GM23248 (cell line): ENCODE measurements at regions not wholly inside any gene's neighbourhood (a gene's known extent, or its start where the extent isn't known, plus 50 kb on each side); places are given as distances from the start of the nearest gene placed in this dataset.

Source experiments
- DNase-seq: peaks from one replicate; pipeline ENCODE4 v3.0.0-alpha.2; 2015
- H2AFZ ChIP-seq: fragments of 200-600 bp; sonication (generic); 2 replicates; pipeline ENCODE4 v1.6.1; 2016; ENCODE audit warnings: antibody characterized with exemption
- H3F3A ChIP-seq: fragments of 200-600 bp; sonication (generic); 2 replicates; pipeline ENCODE4 v1.6.1; 2016; ENCODE audit warnings: mild to moderate bottlenecking, antibody characterized with exemption, mixed run types; ENCODE audit not compliant: insufficient read depth
- H3K27ac ChIP-seq: fragments of 200-600 bp; sonication (generic); 2 replicates; pipeline ENCODE4 v1.5.1; 2016; ENCODE audit warnings: mild to moderate bottlenecking
- H3K27me3 ChIP-seq: fragments of 200-600 bp; sonication (generic); replicated peaks from 2 replicates; pipeline ENCODE4 v1.6.1; 2016; ENCODE audit warnings: mild to moderate bottlenecking; ENCODE audit not compliant: insufficient read depth
- H3K36me3 ChIP-seq: fragments of 200-600 bp; sonication (generic); 2 replicates; pipeline ENCODE4 v1.6.1; 2016; ENCODE audit warnings: low read depth, mild to moderate bottlenecking
- H3K4me1 ChIP-seq: fragments of 200-600 bp; sonication (generic); 2 replicates; pipeline ENCODE4 v1.6.1; 2016; ENCODE audit warnings: mild to moderate bottlenecking; ENCODE audit not compliant: insufficient read depth
- H3K4me2 ChIP-seq: fragments of 200-600 bp; sonication (generic); one replicate; pipeline ENCODE4 v1.6.1; 2016; ENCODE audit warnings: mild to moderate bottlenecking; ENCODE audit not compliant: unreplicated experiment
- H3K4me3 ChIP-seq: fragments of 200-600 bp; sonication (generic); 2 replicates; pipeline ENCODE4 v1.5.1; 2016; ENCODE audit warnings: mild to moderate bottlenecking
- H3K79me2 ChIP-seq: fragments of 200-600 bp; sonication (generic); 2 replicates; pipeline ENCODE4 v1.6.1; 2016; ENCODE audit warnings: mild to moderate bottlenecking; ENCODE audit not compliant: insufficient read depth
- H3K9ac ChIP-seq: fragments of 200-600 bp; sonication (generic); 2 replicates; pipeline ENCODE4 v1.6.1; 2016; ENCODE audit warnings: mild to moderate bottlenecking
- H3K9me2 ChIP-seq: fragments of 200-600 bp; sonication (generic); 2 replicates; pipeline ENCODE4 v1.6.1; 2016; ENCODE audit warnings: mixed run types, mild to moderate bottlenecking, moderate library complexity; ENCODE audit not compliant: insufficient read depth
- H3K9me3 ChIP-seq: fragments of 200-600 bp; sonication (generic); one replicate; pipeline ENCODE4 v1.6.1; 2017; ENCODE audit warnings: low read depth
- H4K20me1 ChIP-seq: fragments of 200-600 bp; sonication (generic); 2 replicates; pipeline ENCODE4 v1.6.0; 2016; ENCODE audit not compliant: insufficient read depth
- EZH2 ChIP-seq: fragments of 200-600 bp; sonication (generic); IDR thresholded peaks from 2 replicates; pipeline ENCODE4 v1.6.1; 2018; ENCODE audit warnings: antibody characterized with exemption, mild to moderate bottlenecking; ENCODE audit not compliant: insufficient read depth, poor library complexity, severe bottlenecking
- EZH2phosphoT487 ChIP-seq: fragments of 200-600 bp; sonication (generic); IDR thresholded peaks from 2 replicates; pipeline ENCODE4 v1.6.1; 2018; ENCODE audit warnings: antibody characterized with exemption, moderate library complexity, mild to moderate bottlenecking, low read depth; ENCODE audit not compliant: insufficient read depth
- WGBS, 2 experiments: methylation state at CpG; one replicate each; pipeline ENCODE4 v1.1.6; 2015 to 2017; ENCODE audit warnings: low lambda C conversion rate in 2 of 2, low coverage in 1 of 2; ENCODE audit errors: missing lambda C conversion rate in 2 of 2; 5-methylcytosine and 5-hydroxymethylcytosine counted together
- in situ Hi-C: fragments of 300-500 bp; cut with MboI; formaldehyde crosslinking; loops from 2 replicates; pipeline ENCODE4 v1.15.0; 2020

- 21 to 26% methylated on average over 4 of the region's 4 CpGs for WGBS, 2 experiments
- no peak overlapping the region for H3K9ac ChIP-seq
- no peaks in the 10 kb centered on the region for H3K9me3 ChIP-seq
- no peaks in the 10 kb centered on the region for H3F3A ChIP-seq
- no peaks in the 10 kb centered on the region for H3K9me2 ChIP-seq
- no peaks in the 10 kb centered on the region for H3K4me1 ChIP-seq
- no peaks in the 10 kb centered on the region for H3K79me2 ChIP-seq
- no peak overlapping the region for H3K27ac ChIP-seq
- DNase-seq: no peak
- H3K4me3 ChIP-seq: no peak overlapping the region
- H3K4me2 ChIP-seq: no peak overlapping the region
- H4K20me1 ChIP-seq: no peaks in the 10 kb centered on the region
- in situ Hi-C loops: no loop called here
- no peaks in the 10 kb centered on the region for H3K36me3 ChIP-seq
- TF ChIP-seq EZH2phosphoT487 (no peak), EZH2 (no peak)
- no peaks in the 10 kb centered on the region for H3K27me3 ChIP-seq
- H2AFZ ChIP-seq: no peak overlapping the region
Measured at GRCh38 chr15:19992428-19992827, 549.2 kb downstream of the GOLGA6L6 start.

- Histone ChIP-seq H3K27ac (no peak overlapping the region), H3K36me3 (no peaks in the 10 kb centered on the region), H3K27me3 (no peaks in the 10 kb centered on the region), H3K9me3 (no peaks in the 10 kb centered on the region), H3F3A (no peaks in the 10 kb centered on the region), H3K9me2 (no peaks in the 10 kb centered on the region), H3K9ac (no peak overlapping the region), H3K4me2 (no peak overlapping the region), H4K20me1 (no peaks in the 10 kb centered on the region), H3K79me2 (no peaks in the 10 kb centered on the region), H2AFZ (no peak overlapping the region), H3K4me1 (no peaks in the 10 kb centered on the region), H3K4me3 (no peak overlapping the region)
- TF ChIP-seq EZH2: no peak
- TF ChIP-seq EZH2phosphoT487: no peak
- WGBS, 2 experiments: 11 to 15% methylated on average over 5 of the region's 5 CpGs
- no peak for DNase-seq
- in situ Hi-C loops: no loop called here
Measured at GRCh38 chr15:19988094-19988660, 553.4 kb downstream of the GOLGA6L6 start.

GRCh38 chr15:19987389-19988048 lies 554.1 kb downstream of the GOLGA6L6 start:
- no peak for DNase-seq
- Histone ChIP-seq H3K79me2 (no peaks in the 10 kb centered on the region), H3K4me3 (no peak overlapping the region), H3K9ac (no peak overlapping the region), H3K27ac (no peak overlapping the region), H3K4me1 (no peaks in the 10 kb centered on the region), H3F3A (no peaks in the 10 kb centered on the region), H3K36me3 (no peaks in the 10 kb centered on the region), H4K20me1 (no peaks in the 10 kb centered on the region), H3K9me3 (no peaks in the 10 kb centered on the region), H3K27me3 (no peaks in the 10 kb centered on the region), H3K9me2 (no peaks in the 10 kb centered on the region), H2AFZ (no peak overlapping the region), H3K4me2 (no peak overlapping the region)
- TF ChIP-seq EZH2phosphoT487 (no peak), EZH2 (no peak)
- in situ Hi-C loops: no loop called here
- 4 to 10% methylated on average over 13 of the region's 13 CpGs for WGBS, 2 experiments

- Histone ChIP-seq H2AFZ (no peak overlapping the region), H3K9ac (no peak overlapping the region)
Measured at GRCh38 chr15:19984101-19984500, 557.5 kb downstream of the GOLGA6L6 start.

More at GRCh38 chr15:19984101-19984500, 557.5 kb downstream of the GOLGA6L6 start:
- no peak overlapping the region for H3K4me3 ChIP-seq
- H3K4me2 ChIP-seq: no peak overlapping the region
- in situ Hi-C loops: no loop called here
- H3K9me2 ChIP-seq: no peaks in the 10 kb centered on the region
- H3K36me3 ChIP-seq: no peaks in the 10 kb centered on the region
- H4K20me1 ChIP-seq: no peaks in the 10 kb centered on the region
- H3K9me3 ChIP-seq: no peaks in the 10 kb centered on the region
- no peaks in the 10 kb centered on the region for H3K4me1 ChIP-seq
- TF ChIP-seq EZH2phosphoT487 (no peak), EZH2 (no peak)
- 0 to 8% methylated on average over 1 of the region's 1 CpG for WGBS, 2 experiments
- no peaks in the 10 kb centered on the region for H3F3A ChIP-seq
- no peak for DNase-seq
- H3K27me3 ChIP-seq: no peaks in the 10 kb centered on the region
- H3K27ac ChIP-seq: no peak overlapping the region
- no peaks in the 10 kb centered on the region for H3K79me2 ChIP-seq
